HEK293 (cell line): ENCODE measurements at regions not wholly inside any gene's neighbourhood (a gene's known extent, or its start where the extent isn't known, plus 50 kb on each side); places are given as distances from the start of the nearest gene placed in this dataset.

Source experiments
- ZBTB7A ChIP-seq: fragments of 450-650 bp; formaldehyde crosslinking; IDR thresholded peaks from 2 replicates; pipeline ENCODE4 v1.5.1; 2016; ENCODE audit warnings: low read depth, missing biosample characterization, missing genetic modification characterization
- ZNF302 ChIP-seq: fragments of 450-650 bp; formaldehyde crosslinking; IDR thresholded peaks from 2 replicates; pipeline ENCODE4 v1.5.1; 2016; ENCODE audit warnings: missing biosample characterization, missing genetic modification characterization, low read depth
- TF ChIP-seq, protein P1 (sequence below): fragments of 450-650 bp; formaldehyde crosslinking; IDR thresholded peaks from 2 replicates; pipeline ENCODE4 v1.5.1; 2016; ENCODE audit warnings: missing biosample characterization, missing genetic modification characterization

DNA sequence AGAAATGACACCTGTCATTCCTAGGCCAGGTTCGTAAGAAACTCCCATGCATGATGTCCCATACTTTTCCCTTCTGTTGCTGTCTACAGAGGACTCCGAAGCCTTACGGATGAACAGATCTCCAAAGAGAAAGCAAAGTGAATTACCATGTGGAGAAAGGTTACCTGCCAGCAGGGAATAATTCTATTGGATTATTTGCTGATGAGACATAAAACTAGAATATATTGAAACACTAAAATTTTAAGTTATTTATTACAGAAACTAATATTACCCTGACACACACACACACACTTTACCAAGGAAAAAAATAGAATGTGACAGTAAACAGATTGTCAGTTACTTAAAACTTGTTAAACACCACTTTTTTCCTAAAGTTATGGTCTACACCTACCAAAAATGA is 452.7 kb upstream of the DAB2 start:
- TF ChIP-seq, protein P1, sequence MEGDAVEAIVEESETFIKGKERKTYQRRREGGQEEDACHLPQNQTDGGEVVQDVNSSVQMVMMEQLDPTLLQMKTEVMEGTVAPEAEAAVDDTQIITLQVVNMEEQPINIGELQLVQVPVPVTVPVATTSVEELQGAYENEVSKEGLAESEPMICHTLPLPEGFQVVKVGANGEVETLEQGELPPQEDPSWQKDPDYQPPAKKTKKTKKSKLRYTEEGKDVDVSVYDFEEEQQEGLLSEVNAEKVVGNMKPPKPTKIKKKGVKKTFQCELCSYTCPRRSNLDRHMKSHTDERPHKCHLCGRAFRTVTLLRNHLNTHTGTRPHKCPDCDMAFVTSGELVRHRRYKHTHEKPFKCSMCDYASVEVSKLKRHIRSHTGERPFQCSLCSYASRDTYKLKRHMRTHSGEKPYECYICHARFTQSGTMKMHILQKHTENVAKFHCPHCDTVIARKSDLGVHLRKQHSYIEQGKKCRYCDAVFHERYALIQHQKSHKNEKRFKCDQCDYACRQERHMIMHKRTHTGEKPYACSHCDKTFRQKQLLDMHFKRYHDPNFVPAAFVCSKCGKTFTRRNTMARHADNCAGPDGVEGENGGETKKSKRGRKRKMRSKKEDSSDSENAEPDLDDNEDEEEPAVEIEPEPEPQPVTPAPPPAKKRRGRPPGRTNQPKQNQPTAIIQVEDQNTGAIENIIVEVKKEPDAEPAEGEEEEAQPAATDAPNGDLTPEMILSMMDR: no peak
- TF ChIP-seq ZBTB7A (tag by site-specific recombination): no peak
- TF ChIP-seq ZNF302: no peak
